DOHH2 (cell line): ENCODE measurements at regions not wholly inside any gene's neighbourhood (a gene's known extent, or its start where the extent isn't known, plus 50 kb on each side); places are given as distances from the start of the nearest gene placed in this dataset.

Experiments
- H3F3A ChIP-seq: fragments of 200-600 bp; sonication (generic), shearing (Covaris generic); 2 replicates; pipeline ENCODE4 v1.6.0; 2016; ENCODE audit warnings: antibody characterized with exemption, mild to moderate bottlenecking; ENCODE audit not compliant: control insufficient read depth, insufficient read depth
- H3K27ac ChIP-seq: fragments of 200-600 bp; sonication (generic); 2 replicates; pipeline ENCODE4 v1.5.1; 2014; ENCODE audit warnings: low read depth, mild to moderate bottlenecking, low read length, moderate library complexity
- H3K27me3 ChIP-seq: fragments of 200-600 bp; sonication (generic); 2 replicates; pipeline ENCODE4 v1.6.1; 2014; ENCODE audit warnings: mild to moderate bottlenecking, low read length, mixed read lengths; ENCODE audit not compliant: control insufficient read depth
- H3K36me3 ChIP-seq: fragments of 200-600 bp; sonication (generic); 2 replicates; pipeline ENCODE4 v1.6.1; 2014; ENCODE audit warnings: mild to moderate bottlenecking, low read length, moderate library complexity, mixed read lengths; ENCODE audit not compliant: control insufficient read depth
- H3K4me1 ChIP-seq: fragments of 200-600 bp; sonication (generic); 2 replicates; pipeline ENCODE4 v1.6.1; 2014; ENCODE audit warnings: mild to moderate bottlenecking, low read length, mixed read lengths; ENCODE audit not compliant: control insufficient read depth
- H3K4me2 ChIP-seq: fragments of 200-600 bp; sonication (generic); 2 replicates; pipeline ENCODE4 v1.6.0; 2014; ENCODE audit warnings: mild to moderate bottlenecking, low read length, moderate library complexity
- H3K4me3 ChIP-seq: fragments of 200-600 bp; sonication (generic); 2 replicates; pipeline ENCODE4 v1.5.1; 2014; ENCODE audit warnings: mild to moderate bottlenecking, low read length, mixed read lengths
- H3K79me2 ChIP-seq: fragments of 200-600 bp; sonication (generic); 2 replicates; pipeline ENCODE4 v1.6.1; 2014; ENCODE audit warnings: mild to moderate bottlenecking, low read length, mixed read lengths; ENCODE audit not compliant: control insufficient read depth
- H3K9me2 ChIP-seq: fragments of 200-600 bp; sonication (generic); replicated peaks from 2 replicates; pipeline ENCODE4 v1.6.1; 2014; ENCODE audit warnings: mild to moderate bottlenecking, low read length, mixed read lengths; ENCODE audit not compliant: control insufficient read depth
- H3K9me3 ChIP-seq: fragments of 200-600 bp; sonication (generic); 2 replicates; pipeline ENCODE4 v1.6.1; 2014; ENCODE audit warnings: antibody characterized with exemption, low read length, mixed read lengths; ENCODE audit not compliant: control insufficient read depth, insufficient read depth
- H4K20me1 ChIP-seq: fragments of 200-600 bp; sonication (generic); 2 replicates; pipeline ENCODE4 v1.6.0; 2014; ENCODE audit warnings: low read depth, mild to moderate bottlenecking, antibody characterized with exemption, low read length, moderate library complexity; ENCODE audit not compliant: control insufficient read depth, insufficient read depth
- CTCF ChIP-seq: fragments of 200-600 bp; sonication (generic); IDR thresholded peaks from one replicate; pipeline ENCODE4 v1.5.1; 2014; ENCODE audit warnings: antibody characterized with exemption, mild to moderate bottlenecking, low read depth, low read length; ENCODE audit not compliant: poor library complexity, severe bottlenecking
- EZH2phosphoT487 ChIP-seq: fragments of 200-600 bp; sonication (generic); IDR thresholded peaks from 2 replicates; pipeline ENCODE4 v1.6.1; 2017; ENCODE audit warnings: borderline replicate concordance, mild to moderate bottlenecking, antibody characterized with exemption, low read length, moderate library complexity, mixed read lengths

DNA sequence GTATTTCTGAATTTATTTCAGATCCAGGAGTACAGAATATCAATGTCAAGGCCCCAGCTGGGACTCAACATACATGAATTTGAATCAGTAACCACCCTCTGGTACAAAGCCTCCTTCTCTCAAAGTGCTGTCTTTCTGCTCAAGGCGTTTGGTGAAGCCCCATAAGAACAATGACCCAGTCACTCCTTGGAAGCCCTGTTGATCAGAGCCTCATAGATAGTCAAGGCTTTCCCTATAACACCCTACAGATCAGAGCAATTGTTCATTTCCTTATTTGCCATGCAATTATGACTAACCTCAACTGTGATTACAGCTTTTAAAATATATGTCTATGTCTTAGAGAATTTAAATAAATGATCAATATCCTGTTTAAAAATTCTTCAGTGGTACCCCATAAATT lies 159.1 kb upstream of the CREB1 start:
- Histone ChIP-seq H3K27me3 (no peaks in the 10 kb centered on the region), H3K4me2 (no peak overlapping the region), H3K4me3 (no peak overlapping the region), H3K4me1 (no peaks in the 10 kb centered on the region), H3F3A (no peaks in the 10 kb centered on the region), H4K20me1 (no peaks in the 10 kb centered on the region), H3K9me2 (no peaks in the 10 kb centered on the region), H3K79me2 (no peaks in the 10 kb centered on the region), H3K27ac (no peak overlapping the region), H3K36me3 (no peaks in the 10 kb centered on the region), H3K9me3 (no peaks in the 10 kb centered on the region)
- TF ChIP-seq EZH2phosphoT487 (no peak), CTCF (no peak)

DNA sequence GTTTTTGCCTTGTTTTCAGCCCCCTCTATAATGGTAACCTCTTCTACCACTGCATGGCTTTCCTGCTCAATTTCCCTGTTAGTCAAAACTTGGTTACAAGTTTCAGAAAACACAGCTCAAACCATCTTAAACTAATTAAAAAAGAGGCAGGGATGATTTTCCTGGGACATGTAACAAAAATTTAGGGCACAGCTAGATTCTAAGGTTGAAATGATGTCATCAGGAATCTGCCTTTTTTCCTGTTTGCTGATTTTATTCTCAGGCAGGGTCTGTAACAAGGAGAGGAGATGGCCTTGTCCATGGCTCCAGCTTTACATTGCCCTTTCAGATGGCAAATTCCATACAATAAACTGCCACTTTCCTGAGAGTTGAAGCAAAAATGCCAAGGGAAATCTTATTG lies 157.9 kb upstream of the CREB1 start:
- Histone ChIP-seq H3K27ac (no peak overlapping the region), H3K9me2 (no peaks in the 10 kb centered on the region), H3K36me3 (no peaks in the 10 kb centered on the region), H3K27me3 (no peaks in the 10 kb centered on the region), H3F3A (no peaks in the 10 kb centered on the region), H3K4me1 (no peaks in the 10 kb centered on the region), H4K20me1 (no peaks in the 10 kb centered on the region), H3K79me2 (no peaks in the 10 kb centered on the region), H3K9me3 (no peaks in the 10 kb centered on the region), H3K4me3 (no peak overlapping the region), H3K4me2 (no peak overlapping the region)
- TF ChIP-seq EZH2phosphoT487 (no peak), CTCF (no peak)

GRCh38 chr2:207372483-207372882 lies 157.3 kb upstream of the CREB1 start:
- H3K4me1 ChIP-seq, result no peaks in the 10 kb centered on the region
- TF ChIP-seq CTCF, result no peak
- no peak for TF ChIP-seq EZH2phosphoT487
- no peaks in the 10 kb centered on the region for H3K9me2 ChIP-seq
- H3K79me2 ChIP-seq, result no peaks in the 10 kb centered on the region
- H3K9me3 ChIP-seq, result no peaks in the 10 kb centered on the region
- no peaks in the 10 kb centered on the region for H4K20me1 ChIP-seq
- H3K4me2 ChIP-seq, result no peak overlapping the region
- H3F3A ChIP-seq, result no peaks in the 10 kb centered on the region
- H3K27ac ChIP-seq, result no peak overlapping the region
- no peaks in the 10 kb centered on the region for H3K27me3 ChIP-seq
- no peak overlapping the region for H3K4me3 ChIP-seq
- H3K36me3 ChIP-seq, result no peaks in the 10 kb centered on the region
